Mesothelial cell of epicardium (in vitro differentiated cells): ENCODE measurements at regions not wholly inside any gene's neighbourhood (a gene's known extent, or its start where the extent isn't known, plus 50 kb on each side); places are given as distances from the start of the nearest gene placed in this dataset.
A peak's percentile ranks its signal among the peaks of the same experiment; 100 is the strongest.

Source experiments
- DNase-seq, 2 experiments: peaks; one replicate each; pipeline ENCODE4 v3.0.0; 2021; ENCODE audit warnings: low spot score in 2 of 2; ENCODE audit not compliant: unreplicated experiment in 2 of 2
- H3K27ac Mint-ChIP-seq: 2 replicates; pipeline ENCODE4 v1.8.0; 2021; ENCODE audit warnings: mixed read lengths
- H3K27me3 Mint-ChIP-seq: 2 replicates; pipeline ENCODE4 v1.8.0; 2021; ENCODE audit warnings: low read depth, mixed read lengths
- H3K36me3 Mint-ChIP-seq: 2 replicates; pipeline ENCODE4 v1.8.0; 2021; ENCODE audit warnings: mixed read lengths
- H3K4me1 Mint-ChIP-seq: 2 replicates; pipeline ENCODE4 v1.8.0; 2021; ENCODE audit warnings: mixed read lengths
- H3K4me3 Mint-ChIP-seq: 2 replicates; pipeline ENCODE4 v1.8.0; 2021; ENCODE audit warnings: mild to moderate bottlenecking, moderate library complexity, mixed read lengths
- H3K9me3 Mint-ChIP-seq: 2 replicates; pipeline ENCODE4 v1.8.0; 2021; ENCODE audit warnings: mixed read lengths
- CTCF ChIP-seq: fragments of 200-600 bp; sonication (generic); IDR thresholded peaks from one replicate; pipeline ENCODE4 v1.5.0; 2021; ENCODE audit warnings: antibody characterized with exemption; ENCODE audit not compliant: unreplicated experiment

GRCh38 chr7:69363136-69363535 is 235.1 kb upstream of the AUTS2 start:
- Mint-ChIP-seq H3K27me3 (peaks cover 12% of the 10 kb centered on the region), H3K27ac (no peak overlapping the region), H3K4me3 (no peak overlapping the region), H3K4me1 (peaks cover 33% of the 10 kb centered on the region), H3K36me3 (no peaks in the 10 kb centered on the region), H3K9me3 (no peaks in the 10 kb centered on the region)
- no peak for TF ChIP-seq CTCF
- no peak for DNase-seq

DNA sequence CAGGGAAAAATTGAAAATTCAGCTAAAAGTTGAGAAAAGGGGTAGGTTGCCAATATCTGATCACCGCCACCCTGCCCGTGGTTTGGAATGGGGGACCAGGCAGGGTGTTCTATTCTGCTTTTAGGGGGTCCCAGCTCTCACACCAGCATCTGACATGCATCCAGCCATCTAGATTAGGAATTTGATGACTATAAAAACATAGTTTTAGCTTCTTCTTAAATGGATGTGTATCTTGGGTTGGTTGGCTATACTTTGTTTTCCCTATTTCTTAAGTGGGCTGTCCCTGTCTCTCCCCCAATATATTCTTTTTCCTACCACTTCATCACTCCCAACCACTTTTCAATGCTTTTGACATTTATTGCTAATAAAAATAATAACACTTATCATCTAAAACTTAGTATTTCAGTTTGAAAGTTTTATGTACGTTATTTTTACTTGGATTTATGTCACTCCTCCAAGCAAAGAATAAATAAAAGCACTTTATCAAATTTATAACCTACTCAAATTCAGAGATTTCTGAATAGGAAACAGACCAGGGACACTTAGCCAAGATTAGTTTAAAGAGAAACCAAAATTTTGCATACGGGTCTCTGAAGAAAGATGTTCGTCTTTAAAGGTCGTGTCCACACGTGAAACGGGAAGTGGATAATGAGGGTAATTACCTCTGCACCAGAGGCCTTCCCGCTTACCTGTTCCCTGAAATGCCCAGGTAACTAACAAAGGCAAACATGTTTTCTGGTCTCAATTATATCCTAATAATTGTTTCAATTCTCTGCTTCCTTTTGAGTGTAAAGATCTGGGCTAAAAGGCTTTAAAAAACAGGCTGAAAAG is 233.2 kb upstream of the AUTS2 start:
- peaks cover 9% of the 10 kb centered on the region for H3K27me3 Mint-ChIP-seq
- no peak for TF ChIP-seq CTCF
- DNase-seq: no peak
- no peaks in the 10 kb centered on the region for H3K9me3 Mint-ChIP-seq
- H3K36me3 Mint-ChIP-seq: no peaks in the 10 kb centered on the region
- H3K4me1 Mint-ChIP-seq: peaks cover 23% of the 10 kb centered on the region
- no peak overlapping the region for H3K4me3 Mint-ChIP-seq
- peak overlapping the region; percentile 73 for H3K27ac Mint-ChIP-seq

DNA sequence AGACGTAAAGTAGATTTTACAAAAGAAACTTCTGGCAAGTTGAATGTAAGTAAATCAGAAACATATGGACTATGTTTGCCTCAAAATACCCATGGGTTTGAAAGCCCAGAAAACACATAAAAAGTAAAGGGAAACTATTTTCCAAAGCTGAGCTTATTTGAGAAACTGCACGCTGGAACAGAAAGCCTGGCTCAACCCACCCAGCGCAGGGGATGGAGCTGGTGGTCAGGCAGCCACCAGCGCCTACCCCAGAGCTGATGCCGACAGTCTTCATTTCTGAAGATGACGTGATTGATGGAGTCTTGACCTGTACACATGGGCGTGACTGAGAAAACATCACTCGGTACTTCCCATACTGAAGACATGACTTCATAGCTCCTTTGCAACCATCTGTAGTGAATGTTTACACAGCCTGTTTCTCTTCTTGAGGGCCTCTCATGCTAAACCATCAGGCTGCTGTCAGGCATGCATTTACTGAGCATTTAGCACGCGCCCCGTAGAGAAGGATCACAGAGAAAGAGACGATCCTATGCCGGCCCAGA is 232.6 kb upstream of the AUTS2 start:
- Mint-ChIP-seq H3K27ac (peak overlapping the region; percentile 73), H3K27me3 (peaks cover 9% of the 10 kb centered on the region), H3K9me3 (no peaks in the 10 kb centered on the region), H3K36me3 (no peaks in the 10 kb centered on the region), H3K4me1 (peaks cover 23% of the 10 kb centered on the region), H3K4me3 (peak overlapping the region; percentile 30)
- TF ChIP-seq CTCF: no peak
- DNase-seq: no peak

DNA sequence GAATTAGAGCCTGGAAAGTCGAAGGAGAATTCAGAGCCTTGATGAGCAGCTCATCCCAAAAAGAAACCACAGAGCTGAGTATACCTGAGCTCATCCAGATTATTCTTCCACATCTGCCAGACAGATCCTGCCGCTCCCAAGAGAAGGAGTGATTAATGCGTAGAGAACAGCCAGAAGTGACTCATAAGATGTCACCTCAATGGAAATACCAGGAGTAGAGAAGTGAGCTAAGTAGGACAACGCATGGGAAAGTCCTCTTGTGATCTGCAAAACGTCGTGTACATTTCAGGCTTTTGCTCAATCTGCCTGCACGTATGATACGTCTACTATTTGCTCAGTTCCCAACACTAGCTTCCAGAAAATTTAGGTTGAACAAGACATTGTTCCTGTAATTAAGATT is 230.5 kb upstream of the AUTS2 start:
- no peak overlapping the region for H3K4me3 Mint-ChIP-seq
- H3K27me3 Mint-ChIP-seq: peaks cover 6% of the 10 kb centered on the region
- no peaks in the 10 kb centered on the region for H3K9me3 Mint-ChIP-seq
- H3K36me3 Mint-ChIP-seq: no peaks in the 10 kb centered on the region
- peaks cover 23% of the 10 kb centered on the region for H3K4me1 Mint-ChIP-seq
- no peak overlapping the region for H3K27ac Mint-ChIP-seq
- TF ChIP-seq CTCF: no peak
- DNase-seq: no peak

DNA sequence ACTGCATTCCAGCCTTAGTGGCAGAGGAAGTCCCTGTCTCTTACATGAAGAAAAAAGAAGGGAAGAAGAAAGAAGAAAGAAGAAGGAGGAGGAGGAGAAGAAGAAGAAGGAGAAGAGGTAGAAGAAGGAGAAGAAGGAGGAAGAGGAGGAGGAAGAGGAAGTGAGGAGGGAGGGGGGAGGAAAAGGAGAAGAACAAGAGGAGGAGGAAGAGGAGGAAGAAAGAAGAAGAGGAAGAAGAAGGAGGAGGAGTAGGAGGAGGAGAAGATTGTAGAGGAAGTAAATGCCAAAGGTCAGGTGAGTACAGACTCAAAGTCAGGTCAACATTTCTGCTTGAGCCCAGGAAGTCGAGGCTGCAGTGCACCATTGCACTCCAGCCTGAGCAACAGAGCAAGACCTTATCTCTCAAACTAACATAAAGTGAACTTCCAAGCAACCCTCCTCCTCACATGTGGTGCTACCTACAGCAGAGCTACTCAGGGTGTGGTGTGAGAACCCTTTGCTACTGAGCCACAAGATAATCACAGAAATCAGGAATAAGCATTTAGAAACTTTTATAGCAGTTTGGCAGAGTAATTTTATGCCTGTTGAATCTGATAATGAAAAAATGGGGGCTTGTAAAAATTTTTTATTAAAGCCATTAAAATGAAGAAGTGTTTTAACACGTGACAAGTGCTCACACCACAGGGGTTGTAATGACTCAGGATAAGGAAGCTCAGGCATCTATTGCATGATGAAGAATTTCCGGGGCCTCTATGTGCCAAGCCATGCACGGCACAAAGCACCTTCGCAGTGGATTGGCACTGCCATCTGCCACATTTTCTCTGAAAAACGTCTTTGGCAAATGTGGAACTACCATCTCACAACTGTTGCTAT is 224.9 kb upstream of the AUTS2 start:
- DNase-seq: no peak
- H3K27ac Mint-ChIP-seq: peak overlapping the region; percentile 34
- H3K9me3 Mint-ChIP-seq: no peaks in the 10 kb centered on the region
- H3K27me3 Mint-ChIP-seq: peaks cover 12% of the 10 kb centered on the region
- H3K36me3 Mint-ChIP-seq: no peaks in the 10 kb centered on the region
- H3K4me3 Mint-ChIP-seq: no peak overlapping the region
- no peak for TF ChIP-seq CTCF
- H3K4me1 Mint-ChIP-seq: peaks cover 14% of the 10 kb centered on the region
